GM18870 (cell line): ENCODE measurements at regions not wholly inside any gene's neighbourhood (a gene's known extent, or its start where the extent isn't known, plus 50 kb on each side); places are given as distances from the start of the nearest gene placed in this dataset.

ENCODE experiments used
- ATAC-seq: cut with Tn5 transposase; IDR thresholded peaks from one replicate; pipeline ENCODE4 v1.9.1; 2021; ENCODE audit warnings: moderate library complexity; ENCODE audit not compliant: unreplicated experiment

DNA sequence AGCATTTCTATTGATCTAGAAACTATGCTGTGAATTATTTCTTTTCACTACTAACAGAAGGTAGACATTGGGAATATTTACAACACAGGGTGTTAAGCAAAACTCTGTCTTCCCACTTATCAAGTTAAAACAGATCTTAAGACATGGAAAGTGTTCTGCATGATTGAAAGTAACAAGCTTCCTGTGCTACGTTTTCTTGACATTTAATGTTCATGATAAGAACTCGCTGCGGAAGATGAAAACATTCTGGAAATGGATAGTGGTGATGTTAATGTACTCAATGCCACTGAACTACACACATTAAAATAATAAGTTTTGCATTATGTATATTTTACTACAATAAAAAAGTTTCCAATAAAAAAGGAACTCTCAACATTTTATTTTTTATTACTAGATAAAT lies 74.4 kb upstream of the SCN7A start:
- ATAC-seq: no peak

GRCh38 chr2:166565501-166565900 lies 71.5 kb upstream of the SCN7A start:
- no peak for ATAC-seq

DNA sequence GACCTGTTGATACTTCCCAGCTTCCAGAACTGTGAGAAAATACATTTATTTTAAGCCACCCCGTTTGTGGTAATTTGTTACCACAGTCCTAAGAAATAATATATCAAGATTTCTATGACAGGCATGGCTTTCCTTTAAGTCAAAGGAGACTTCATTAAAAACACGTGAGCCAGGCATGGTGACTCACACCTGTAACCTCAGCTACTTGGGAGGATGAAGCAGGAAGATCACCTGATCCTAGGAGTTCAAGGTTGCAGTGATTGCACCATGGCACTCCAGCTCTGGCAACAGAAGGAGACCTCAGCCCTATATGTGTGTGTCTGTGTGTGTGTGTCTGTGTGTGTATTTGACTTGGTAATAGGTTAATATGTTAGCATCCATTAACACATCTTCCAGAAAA lies 69.8 kb upstream of the SCN7A start:
- no peak for ATAC-seq

DNA sequence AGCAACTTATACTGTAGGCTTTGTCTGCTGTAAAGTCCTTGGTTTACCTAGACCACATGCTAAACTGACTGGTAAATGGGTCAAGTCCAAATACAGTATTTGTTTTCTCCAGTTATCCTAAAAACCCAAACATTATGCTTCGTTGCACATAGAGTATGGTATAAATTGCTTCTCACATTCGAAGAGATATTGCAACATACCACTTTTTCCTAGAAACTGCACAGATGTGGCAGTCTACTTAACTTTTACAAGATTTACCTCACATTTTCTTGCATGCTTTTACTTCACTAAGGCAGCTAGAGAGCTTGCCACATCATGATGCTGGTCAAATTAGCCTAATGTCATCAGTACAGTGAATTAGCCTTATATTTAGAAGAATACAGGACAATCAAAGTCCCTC lies 66.0 kb upstream of the SCN7A start:
- no peak for ATAC-seq

- no peak for ATAC-seq
Measured at GRCh38 chr2:166550923-166551322, 56.9 kb upstream of the SCN7A start.

GRCh38 chr2:166545473-166545872 lies 51.4 kb upstream of the SCN7A start:
- no peak for ATAC-seq
